ENCODE measurements at regions not wholly inside any gene's neighbourhood (a gene's known extent, or its start where the extent isn't known, plus 50 kb on each side); places are given as distances from the start of the nearest gene placed in this dataset.

GRCh38 chr18:78717051-78717765 lies 262.4 kb upstream of the SALL3 start:
- DNase-seq = no peak

GRCh38 chr18:78717766-78718150 lies 261.9 kb upstream of the SALL3 start:
- no peak for DNase-seq

GRCh38 chr18:78719821-78720220 lies 259.8 kb upstream of the SALL3 start:
- DNase-seq = no peak

- no peak for DNase-seq
Measured at GRCh38 chr18:78720456-78721237, 259.0 kb upstream of the SALL3 start.

- no peak for DNase-seq
Measured at GRCh38 chr18:78721238-78721875, 258.3 kb upstream of the SALL3 start.

- no peak for DNase-seq
Measured at GRCh38 chr18:78721981-78722380, 257.6 kb upstream of the SALL3 start.

GRCh38 chr18:78722386-78722785 lies 257.2 kb upstream of the SALL3 start:
- DNase-seq = no peak

GRCh38 chr18:78722929-78723710 lies 256.5 kb upstream of the SALL3 start:
- DNase-seq = no peak

GRCh38 chr18:78724214-78724914 lies 255.3 kb upstream of the SALL3 start:
- DNase-seq = no peak

GRCh38 chr18:78725426-78725825 lies 254.2 kb upstream of the SALL3 start:
- no peak for DNase-seq

- no peak for DNase-seq
Measured at GRCh38 chr18:78726326-78727056, 253.1 kb upstream of the SALL3 start.

- DNase-seq = no peak
Measured at GRCh38 chr18:78727057-78727739, 252.4 kb upstream of the SALL3 start.

GRCh38 chr18:78727877-78728783 lies 251.5 kb upstream of the SALL3 start:
- DNase-seq = no peak

- no peak for DNase-seq
Measured at GRCh38 chr18:78728784-78729467, 250.7 kb upstream of the SALL3 start.

GRCh38 chr18:78730546-78730945 lies 249.1 kb upstream of the SALL3 start:
- DNase-seq = no peak

GRCh38 chr18:78731016-78731397 lies 248.6 kb upstream of the SALL3 start:
- DNase-seq = no peak

GRCh38 chr18:78731398-78732032 lies 248.1 kb upstream of the SALL3 start:
- no peak for DNase-seq

Data from skin of body (tissue), 1 donor.